ENCODE measurements at regions not wholly inside any gene's neighbourhood (a gene's known extent, or its start where the extent isn't known, plus 50 kb on each side); places are given as distances from the start of the nearest gene placed in this dataset.
"Not testable (repeated sequence)": the region's sequence is repeated elsewhere in the genome, so short reads cannot be mapped to it uniquely, and the experiment has no call there.

- H3K4me3 ChIP-seq; H3K4me1 ChIP-seq (replicated peaks in 1 of 2); H3K27ac ChIP-seq: not testable (repeated sequence)
- ATAC-seq (replicated peaks in 6 of 8), result peak; percentile 57 to 73 (median 66)
- in situ Hi-C loops (cut with MboI; ENCODE audit: low pct_unique_long_range_greater_than_20kb in 2 of 9, low sequenced_read_pairs in 9 of 9, unreplicated experiment in 9 of 9), result loop anchor here in 1 of 9 experiments (25.0 kb wide), 1 partner anchor 280 kb away; no protein-coding TSS in a partner anchor
- WGBS, 10 experiments, result 0 to 56% (median 38%) methylated on average over 1 of the region's 1 CpG; no CpG with 5 or more reads in 5 of the 10 experiments
Observed at GRCh38 chr11:89616999-89617602, 93.0 kb upstream of the TRIM77 start.

GRCh38 chr11:89620721-89621120, 89.4 kb upstream of the TRIM77 start:
- not testable (repeated sequence) for H3K27ac ChIP-seq; H3K4me1 ChIP-seq (replicated peaks in 1 of 2); H3K4me3 ChIP-seq
- in situ Hi-C loops (cut with MboI; ENCODE audit: low pct_unique_long_range_greater_than_20kb in 2 of 9, low sequenced_read_pairs in 9 of 9, unreplicated experiment in 9 of 9), result loop anchor here in 1 of 9 experiments (25.0 kb wide), 1 partner anchor 283 kb away; no protein-coding TSS in a partner anchor
- peak in 5 of 8 experiments; percentile 24 to 54 (median 35) for ATAC-seq (replicated peaks in 6 of 8)
- 19 to 38% (median 20%) methylated on average over 2 to 3 of the region's 3 CpGs; no CpG with 5 or more reads in 5 of the 10 experiments for WGBS, 10 experiments

DNA sequence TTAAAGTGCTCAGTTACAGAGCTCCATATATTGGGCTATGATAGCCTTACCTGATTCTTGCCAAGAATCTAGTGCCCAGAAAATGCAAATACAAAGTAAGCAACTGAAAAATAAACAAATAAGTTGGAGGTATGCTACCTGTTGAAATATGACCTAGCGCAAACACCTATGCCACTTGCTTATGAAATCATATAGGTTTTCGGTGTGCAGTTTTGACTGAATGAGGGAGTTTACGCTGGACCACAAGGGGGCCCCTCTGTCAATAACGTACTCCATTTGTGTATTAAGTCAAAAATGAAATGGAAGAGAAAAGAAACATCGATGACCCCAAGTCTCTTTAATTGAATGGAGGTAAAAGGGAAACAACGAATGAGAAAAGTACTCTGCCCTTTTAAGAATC, 84.9 kb upstream of the TRIM77 start:
- in situ Hi-C loops (cut with MboI; ENCODE audit: low pct_unique_long_range_greater_than_20kb in 2 of 9, low sequenced_read_pairs in 9 of 9, unreplicated experiment in 9 of 9), result no loop called here
- Histone ChIP-seq H3K4me3 (no peak overlapping the region), H3K27ac (no peak overlapping the region), H3K4me1 (replicated peaks in 1 of 2) (no peaks in the 10 kb centered on the region)
- WGBS, 10 experiments, result 51 to 100% (median 87%) methylated on average over 2 to 6 of the region's 6 CpGs
- ATAC-seq (replicated peaks in 6 of 8), result no peak

- in situ Hi-C loops (cut with MboI; ENCODE audit: low pct_unique_long_range_greater_than_20kb in 2 of 9, low sequenced_read_pairs in 9 of 9, unreplicated experiment in 9 of 9), result no loop called here
- no peaks in the 10 kb centered on the region for H3K4me1 ChIP-seq (replicated peaks in 1 of 2)
- no peak overlapping the region for H3K27ac ChIP-seq
- no peak for ATAC-seq (replicated peaks in 6 of 8)
- no peak overlapping the region for H3K4me3 ChIP-seq
Observed at GRCh38 chr11:89626366-89626765, 83.7 kb upstream of the TRIM77 start.

- ATAC-seq (replicated peaks in 6 of 8); H3K27ac ChIP-seq; H3K4me1 ChIP-seq (replicated peaks in 1 of 2); in situ Hi-C loops (cut with MboI; ENCODE audit: low pct_unique_long_range_greater_than_20kb in 2 of 9, low sequenced_read_pairs in 9 of 9, unreplicated experiment in 9 of 9); H3K4me3 ChIP-seq: not testable (repeated sequence)
- WGBS, 10 experiments, result 14 to 100% (median 91%) methylated on average over 1 to 2 of the region's 2 CpGs
Observed at GRCh38 chr11:89626881-89627280, 83.2 kb upstream of the TRIM77 start.

DNA sequence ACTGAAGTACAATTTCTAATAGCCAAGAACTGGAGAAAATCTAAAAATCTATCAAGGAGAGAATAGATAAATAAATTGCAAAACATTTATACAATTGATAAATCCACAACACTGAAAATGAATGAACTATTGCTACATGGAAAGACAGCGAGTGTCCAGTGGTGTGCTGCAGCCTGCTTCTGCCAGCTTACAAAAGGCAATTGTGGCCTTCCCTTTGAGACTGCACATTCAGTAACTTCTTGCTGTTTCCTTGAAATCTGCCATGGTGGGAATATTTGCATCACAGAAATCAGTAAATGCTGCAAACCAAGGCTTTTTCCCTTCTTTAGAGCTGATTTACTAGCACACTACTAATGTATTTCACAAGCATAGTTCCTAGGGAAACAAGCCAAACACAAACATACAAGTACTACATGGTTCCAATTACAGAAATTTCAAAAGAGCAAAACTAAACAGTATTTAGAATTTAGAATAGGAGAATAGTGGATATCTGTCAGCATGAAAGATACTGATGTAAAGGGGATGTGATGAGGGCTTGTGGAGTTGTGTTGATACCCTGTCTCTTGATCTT, 76.9 kb upstream of the TRIM77 start:
- in situ Hi-C loops (cut with MboI; ENCODE audit: low pct_unique_long_range_greater_than_20kb in 2 of 9, low sequenced_read_pairs in 9 of 9, unreplicated experiment in 9 of 9), result no loop called here
- no peak for ATAC-seq (replicated peaks in 6 of 8)
- Histone ChIP-seq H3K27ac (no peak overlapping the region), H3K4me3 (no peak overlapping the region), H3K4me1 (replicated peaks in 1 of 2) (no peaks in the 10 kb centered on the region)
- 17 to 89% (median 69%) methylated on average over 1 of the region's 1 CpG; no CpG with 5 or more reads in 2 of the 10 experiments for WGBS, 10 experiments

GRCh38 chr11:89640777-89641176, 69.3 kb upstream of the TRIM77 start:
- in situ Hi-C loops (cut with MboI; ENCODE audit: low pct_unique_long_range_greater_than_20kb in 2 of 9, low sequenced_read_pairs in 9 of 9, unreplicated experiment in 9 of 9), result not testable (repeated sequence)

GRCh38 chr11:89648232-89648631, 61.9 kb upstream of the TRIM77 start:
- H3K27ac ChIP-seq; ATAC-seq (replicated peaks in 6 of 8); H3K4me1 ChIP-seq (replicated peaks in 1 of 2); H3K4me3 ChIP-seq; in situ Hi-C loops (cut with MboI; ENCODE audit: low pct_unique_long_range_greater_than_20kb in 2 of 9, low sequenced_read_pairs in 9 of 9, unreplicated experiment in 9 of 9): not testable (repeated sequence)
- WGBS, 10 experiments, result 0 to 100% (median 77%) methylated on average over 1 of the region's 1 CpG; no CpG with 5 or more reads in 6 of the 10 experiments

More at GRCh38 chr11:89640777-89641176, 69.3 kb upstream of the TRIM77 start:
- 0 to 100% (median 91%) methylated on average over 1 to 3 of the region's 3 CpGs; no CpG with 5 or more reads in 5 of the 10 experiments for WGBS, 10 experiments
- not testable (repeated sequence) for H3K27ac ChIP-seq; H3K4me3 ChIP-seq; ATAC-seq (replicated peaks in 6 of 8)
- peaks cover 2 to 11% of the 10 kb centered on the region in 2 donors for H3K4me1 ChIP-seq (replicated peaks in 1 of 2)

DNA sequence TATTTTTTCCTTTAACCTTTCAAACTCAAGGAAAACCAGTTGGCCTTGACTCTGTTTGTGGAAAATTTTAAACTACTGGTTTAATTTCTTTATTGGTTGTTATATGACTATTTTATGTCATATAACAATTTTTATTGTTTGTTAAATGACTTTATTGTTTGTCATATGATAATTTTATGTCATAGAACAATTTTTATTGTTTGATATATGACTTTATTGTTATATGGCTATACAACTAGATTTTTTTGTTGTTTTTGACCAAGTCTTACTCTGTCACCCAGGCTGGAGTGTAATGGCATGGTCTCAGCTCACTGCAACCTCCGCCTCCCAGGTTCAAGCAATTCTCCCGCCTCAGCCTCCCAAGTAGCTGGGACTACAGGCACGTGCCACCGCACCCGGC, 61.1 kb upstream of the TRIM77 start:
- H3K4me3 ChIP-seq; H3K4me1 ChIP-seq (replicated peaks in 1 of 2); H3K27ac ChIP-seq; in situ Hi-C loops (cut with MboI; ENCODE audit: low pct_unique_long_range_greater_than_20kb in 2 of 9, low sequenced_read_pairs in 9 of 9, unreplicated experiment in 9 of 9); ATAC-seq (replicated peaks in 6 of 8): not testable (repeated sequence)
- WGBS, 10 experiments, result 20 to 100% (median 60%) methylated on average over 1 to 3 of the region's 5 CpGs; no CpG with 5 or more reads in 7 of the 10 experiments

DNA sequence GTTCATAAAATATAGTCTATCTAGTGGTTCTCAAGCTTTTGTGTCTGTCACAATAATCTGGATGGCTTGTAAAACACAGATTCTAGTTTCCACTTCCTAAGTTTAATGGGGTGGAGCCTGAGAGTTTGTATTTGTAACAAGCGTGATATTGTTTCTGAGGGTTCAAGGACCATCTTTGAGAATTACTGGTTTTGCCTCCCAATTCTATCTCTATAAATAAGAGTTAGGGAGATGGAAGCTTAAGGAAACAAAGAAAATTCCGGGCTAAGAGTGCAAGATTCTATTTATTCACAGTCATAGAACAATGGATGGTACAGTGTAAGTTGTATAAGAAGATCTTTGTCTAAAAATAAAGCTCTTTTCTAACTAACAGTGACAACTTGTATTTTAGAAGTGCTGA, 55.4 kb upstream of the TRIM77 start:
- WGBS, 10 experiments, result 0 to 100% (median 67%) methylated on average over 1 of the region's 2 CpGs; no CpG with 5 or more reads in 4 of the 10 experiments
- H3K27ac ChIP-seq; ATAC-seq (replicated peaks in 6 of 8); in situ Hi-C loops (cut with MboI; ENCODE audit: low pct_unique_long_range_greater_than_20kb in 2 of 9, low sequenced_read_pairs in 9 of 9, unreplicated experiment in 9 of 9); H3K4me3 ChIP-seq; H3K4me1 ChIP-seq (replicated peaks in 1 of 2): not testable (repeated sequence)

GRCh38 chr11:89658767-89659166, 51.3 kb upstream of the TRIM77 start:
- in situ Hi-C loops (cut with MboI; ENCODE audit: low pct_unique_long_range_greater_than_20kb in 2 of 9, low sequenced_read_pairs in 9 of 9, unreplicated experiment in 9 of 9); H3K4me3 ChIP-seq; H3K27ac ChIP-seq; ATAC-seq (replicated peaks in 6 of 8); H3K4me1 ChIP-seq (replicated peaks in 1 of 2): not testable (repeated sequence)

GRCh38 chr11:89659414-89659813, 50.7 kb upstream of the TRIM77 start:
- H3K27ac ChIP-seq; H3K4me1 ChIP-seq (replicated peaks in 1 of 2); H3K4me3 ChIP-seq; in situ Hi-C loops (cut with MboI; ENCODE audit: low pct_unique_long_range_greater_than_20kb in 2 of 9, low sequenced_read_pairs in 9 of 9, unreplicated experiment in 9 of 9); ATAC-seq (replicated peaks in 6 of 8): not testable (repeated sequence)
- WGBS, 10 experiments, result 0% methylated on average over 1 of the region's 2 CpGs; no CpG with 5 or more reads in 9 of the 10 experiments

DNA sequence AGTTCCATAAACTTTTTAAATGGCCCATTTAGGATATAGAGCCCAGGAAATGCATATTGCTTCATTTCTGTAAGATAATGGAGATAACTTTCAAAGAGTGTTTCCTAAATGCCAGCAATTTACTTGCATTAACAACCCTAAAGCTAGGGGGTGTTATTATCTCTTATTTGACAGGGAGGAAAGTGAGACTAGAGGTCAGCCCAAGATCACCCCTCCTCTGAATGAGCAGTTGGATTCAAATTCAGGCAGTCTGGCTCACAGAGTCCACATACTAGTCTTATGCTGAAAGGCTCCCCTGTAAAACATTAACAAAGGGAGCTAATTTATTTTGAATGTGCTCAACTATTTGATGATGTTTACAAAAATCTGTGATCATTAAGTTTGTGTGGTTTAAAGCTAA, 49.9 kb upstream of the TRIM77 start:
- in situ Hi-C loops (cut with MboI; ENCODE audit: low pct_unique_long_range_greater_than_20kb in 2 of 9, low sequenced_read_pairs in 9 of 9, unreplicated experiment in 9 of 9), result no loop called here
- ATAC-seq (replicated peaks in 6 of 8), result no peak
- Histone ChIP-seq H3K4me1 (replicated peaks in 1 of 2) (peaks cover 0 to 3% of the 10 kb centered on the region in 2 donors), H3K27ac (no peak overlapping the region), H3K4me3 (no peak overlapping the region)
